OCI-LY3 (cell line): ENCODE measurements at regions not wholly inside any gene's neighbourhood (a gene's known extent, or its start where the extent isn't known, plus 50 kb on each side); places are given as distances from the start of the nearest gene placed in this dataset.
A peak's percentile ranks its signal among the peaks of the same experiment; 100 is the strongest.

ENCODE experiments used
- H2AFZ ChIP-seq: fragments of 200-600, 300-600 bp; shearing (Covaris generic); 2 replicates; pipeline ENCODE4 v1.6.0; 2014; ENCODE audit warnings: antibody characterized with exemption, low read depth, low read length
- H3K27ac ChIP-seq: fragments of 200-600, 300-600 bp; sonication (generic); 2 replicates; pipeline ENCODE4 v1.5.1; 2014; ENCODE audit warnings: mild to moderate bottlenecking, low read length, moderate library complexity, mixed read lengths
- H3K27me3 ChIP-seq: fragments of 200-600, 300-600 bp; sonication (generic); 2 replicates; pipeline ENCODE4 v1.6.1; 2014; ENCODE audit warnings: low read depth, low read length, mixed read lengths
- H3K36me3 ChIP-seq: fragments of 200-600, 300-600 bp; sonication (generic); replicated peaks from 2 replicates; pipeline ENCODE3; 2014; ENCODE audit warnings: low read depth, low read length, mixed read lengths
- H3K4me1 ChIP-seq: fragments of 300-600, 200-600 bp; sonication (generic); 2 replicates; pipeline ENCODE4 v1.6.1; 2014; ENCODE audit warnings: low read length, mixed read lengths
- H3K4me2 ChIP-seq: fragments of 200-600, 300-600 bp; sonication (generic); 2 replicates; pipeline ENCODE4 v1.6.1; 2014; ENCODE audit warnings: low read length, mixed read lengths
- H3K4me3 ChIP-seq: fragments of 300-600, 200-600 bp; sonication (generic); 2 replicates; pipeline ENCODE4 v1.5.1; 2014; ENCODE audit warnings: antibody characterized with exemption, mild to moderate bottlenecking, low read length, moderate library complexity
- H3K79me2 ChIP-seq: fragments of 300-600, 200-600 bp; shearing (Covaris generic); 2 replicates; pipeline ENCODE4 v1.6.1; 2014; ENCODE audit warnings: mild to moderate bottlenecking, low read length, mixed read lengths
- H3K9ac ChIP-seq: fragments of 300-600, 200-600 bp; shearing (Covaris generic); 2 replicates; pipeline ENCODE4 v1.6.0; 2014; ENCODE audit warnings: mild to moderate bottlenecking, low read length, moderate library complexity
- H3K9me3 ChIP-seq: fragments of 200-600, 300-600 bp; shearing (Covaris generic); 2 replicates; pipeline ENCODE4 v1.6.1; 2014; ENCODE audit warnings: low read length, mixed read lengths; ENCODE audit not compliant: insufficient read depth
- H4K20me1 ChIP-seq: fragments of 200-600, 300-600 bp; sonication (generic); 2 replicates; pipeline ENCODE4 v1.6.1; 2016; ENCODE audit warnings: low read length, mixed read lengths; ENCODE audit not compliant: insufficient read depth
- EZH2phosphoT487 ChIP-seq: fragments of 200-600 bp; shearing (Covaris generic); IDR thresholded peaks from 2 replicates; pipeline ENCODE4 v1.6.1; 2018; ENCODE audit warnings: antibody characterized with exemption, mixed run types, low read depth
- TF ChIP-seq, protein P1 (sequence below): fragments of 200-600, 300-600 bp; sonication (generic); IDR thresholded peaks from 2 replicates; pipeline ENCODE4 v1.5.1; 2014; ENCODE audit warnings: antibody characterized with exemption, low read length, low read depth

- H3K4me3 ChIP-seq = peak overlapping the region; percentile 31; the same call in 1 of the 2 replicates
- no peaks in the 10 kb centered on the region for H3K27me3 ChIP-seq
- H3K4me1 ChIP-seq = peaks cover 85% of the 10 kb centered on the region
- H3K27ac ChIP-seq = peak overlapping the region; percentile 93
- H3K4me2 ChIP-seq = peak overlapping the region; percentile 65
- H3K36me3 ChIP-seq = no peaks in the 10 kb centered on the region
- H4K20me1 ChIP-seq = no peaks in the 10 kb centered on the region
- no peak overlapping the region for H2AFZ ChIP-seq
- H3K79me2 ChIP-seq = no peaks in the 10 kb centered on the region
- TF ChIP-seq EZH2phosphoT487 = 0 out of 2 replicates have a peak, but pooled peaks have one; percentile 42
- TF ChIP-seq, protein P1, sequence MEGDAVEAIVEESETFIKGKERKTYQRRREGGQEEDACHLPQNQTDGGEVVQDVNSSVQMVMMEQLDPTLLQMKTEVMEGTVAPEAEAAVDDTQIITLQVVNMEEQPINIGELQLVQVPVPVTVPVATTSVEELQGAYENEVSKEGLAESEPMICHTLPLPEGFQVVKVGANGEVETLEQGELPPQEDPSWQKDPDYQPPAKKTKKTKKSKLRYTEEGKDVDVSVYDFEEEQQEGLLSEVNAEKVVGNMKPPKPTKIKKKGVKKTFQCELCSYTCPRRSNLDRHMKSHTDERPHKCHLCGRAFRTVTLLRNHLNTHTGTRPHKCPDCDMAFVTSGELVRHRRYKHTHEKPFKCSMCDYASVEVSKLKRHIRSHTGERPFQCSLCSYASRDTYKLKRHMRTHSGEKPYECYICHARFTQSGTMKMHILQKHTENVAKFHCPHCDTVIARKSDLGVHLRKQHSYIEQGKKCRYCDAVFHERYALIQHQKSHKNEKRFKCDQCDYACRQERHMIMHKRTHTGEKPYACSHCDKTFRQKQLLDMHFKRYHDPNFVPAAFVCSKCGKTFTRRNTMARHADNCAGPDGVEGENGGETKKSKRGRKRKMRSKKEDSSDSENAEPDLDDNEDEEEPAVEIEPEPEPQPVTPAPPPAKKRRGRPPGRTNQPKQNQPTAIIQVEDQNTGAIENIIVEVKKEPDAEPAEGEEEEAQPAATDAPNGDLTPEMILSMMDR = no peak
- H3K9me3 ChIP-seq = no peaks in the 10 kb centered on the region
- peak overlapping the region; percentile 69 for H3K9ac ChIP-seq
These were observed 194.3 kb downstream of the PALM2AKAP2 start for GRCh38 chr9:109974143-109974917.

DNA sequence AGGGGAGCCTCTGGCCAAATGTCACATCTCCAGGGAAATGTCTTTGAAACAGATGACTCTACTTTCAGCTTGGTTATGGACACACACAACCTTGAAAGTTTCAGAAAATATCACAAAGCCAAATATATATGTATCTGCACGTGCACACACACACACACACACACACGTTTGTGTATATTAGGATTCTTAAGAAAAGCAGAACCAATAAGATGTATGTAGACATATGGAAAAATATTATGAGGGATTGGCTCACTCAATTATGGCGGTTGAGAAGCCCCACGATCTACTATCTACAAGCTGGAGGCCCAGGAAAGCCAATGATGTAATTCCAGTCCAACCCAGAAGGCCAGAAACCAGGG lies 194.9 kb downstream of the PALM2AKAP2 start:
- H3K4me3 ChIP-seq = peak overlapping the region; percentile 5; the same call in 1 of the 2 replicates
- H3K79me2 ChIP-seq = no peaks in the 10 kb centered on the region
- no peak overlapping the region for H2AFZ ChIP-seq
- H3K4me1 ChIP-seq = peaks cover 79% of the 10 kb centered on the region
- H3K27ac ChIP-seq = peak overlapping the region; percentile 93
- H3K27me3 ChIP-seq = no peaks in the 10 kb centered on the region
- TF ChIP-seq, protein P1 = no peak
- TF ChIP-seq EZH2phosphoT487 = no peak
- peak overlapping the region; percentile 62; the same call in 1 of the 2 replicates for H3K9ac ChIP-seq
- peak overlapping the region; percentile 65 for H3K4me2 ChIP-seq
- H3K36me3 ChIP-seq = no peaks in the 10 kb centered on the region
- H4K20me1 ChIP-seq = no peaks in the 10 kb centered on the region
- no peaks in the 10 kb centered on the region for H3K9me3 ChIP-seq

GRCh38 chr9:109975574-109976295 lies 195.7 kb downstream of the PALM2AKAP2 start:
- Histone ChIP-seq H3K9ac (peak overlapping the region; percentile 62; the same call in 1 of the 2 replicates), H3K27me3 (no peaks in the 10 kb centered on the region), H3K36me3 (no peaks in the 10 kb centered on the region), H3K4me2 (peak overlapping the region; percentile 65), H2AFZ (no peak overlapping the region), H3K27ac (peak overlapping the region; percentile 93), H3K4me3 (no peak overlapping the region; the same call in 1 of the 2 replicates), H3K79me2 (no peaks in the 10 kb centered on the region), H4K20me1 (no peaks in the 10 kb centered on the region), H3K4me1 (peaks cover 71% of the 10 kb centered on the region), H3K9me3 (no peaks in the 10 kb centered on the region)
- no peak for TF ChIP-seq EZH2phosphoT487
- TF ChIP-seq, protein P1 = no peak

- H3K9ac ChIP-seq = no peak overlapping the region
- H3K79me2 ChIP-seq = no peaks in the 10 kb centered on the region
- no peaks in the 10 kb centered on the region for H4K20me1 ChIP-seq
- no peak overlapping the region; the same call in 1 of the 2 replicates for H3K4me2 ChIP-seq
- no peak overlapping the region for H2AFZ ChIP-seq
- H3K36me3 ChIP-seq = no peaks in the 10 kb centered on the region
- H3K9me3 ChIP-seq = no peaks in the 10 kb centered on the region
- H3K27ac ChIP-seq = 0 out of 2 replicates have a peak overlapping the region, but pooled peaks have one; percentile 93
- peaks cover 65% of the 10 kb centered on the region for H3K4me1 ChIP-seq
- no peaks in the 10 kb centered on the region for H3K27me3 ChIP-seq
- no peak for TF ChIP-seq EZH2phosphoT487
- TF ChIP-seq, protein P1 = no peak
- H3K4me3 ChIP-seq = no peak overlapping the region; the same call in 1 of the 2 replicates
These were observed 196.3 kb downstream of the PALM2AKAP2 start for GRCh38 chr9:109976303-109976702.
